ENCODE measurements at regions not wholly inside any gene's neighbourhood (a gene's known extent, or its start where the extent isn't known, plus 50 kb on each side); places are given as distances from the start of the nearest gene placed in this dataset.
"Not testable (repeated sequence)": the region's sequence is repeated elsewhere in the genome, so short reads cannot be mapped to it uniquely, and the experiment has no call there.

DNA sequence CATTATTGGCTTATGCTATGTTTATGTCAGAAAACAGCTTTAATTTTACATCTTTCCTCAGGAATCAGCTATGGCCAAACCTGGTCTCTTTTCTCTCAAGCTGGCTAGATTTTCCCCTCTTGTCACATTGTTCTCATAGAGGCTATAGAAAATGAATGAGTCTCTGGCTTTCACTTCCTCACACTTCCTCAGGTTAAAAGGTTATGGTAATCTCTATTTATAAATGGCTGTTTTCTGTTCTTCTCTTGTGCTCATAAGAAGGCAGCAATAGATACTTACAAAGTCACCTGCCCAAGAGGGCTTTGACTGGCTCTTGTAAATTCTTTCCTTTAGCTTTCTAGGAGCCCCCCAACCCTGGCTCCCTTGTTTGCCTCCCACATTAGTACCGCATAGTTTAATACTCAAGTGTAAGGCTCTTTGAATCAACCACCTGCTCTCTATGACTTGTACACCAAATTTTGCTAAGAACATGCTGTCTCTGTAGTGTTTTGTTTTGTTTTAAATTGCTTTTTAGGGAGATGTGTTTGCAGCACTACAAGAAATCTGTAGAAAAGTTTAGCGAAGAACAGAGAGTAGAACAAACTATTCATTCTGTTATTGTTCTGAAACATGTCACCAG lies 897.4 kb upstream of the CITED2 start:
- DNase-seq, result no peak

DNA sequence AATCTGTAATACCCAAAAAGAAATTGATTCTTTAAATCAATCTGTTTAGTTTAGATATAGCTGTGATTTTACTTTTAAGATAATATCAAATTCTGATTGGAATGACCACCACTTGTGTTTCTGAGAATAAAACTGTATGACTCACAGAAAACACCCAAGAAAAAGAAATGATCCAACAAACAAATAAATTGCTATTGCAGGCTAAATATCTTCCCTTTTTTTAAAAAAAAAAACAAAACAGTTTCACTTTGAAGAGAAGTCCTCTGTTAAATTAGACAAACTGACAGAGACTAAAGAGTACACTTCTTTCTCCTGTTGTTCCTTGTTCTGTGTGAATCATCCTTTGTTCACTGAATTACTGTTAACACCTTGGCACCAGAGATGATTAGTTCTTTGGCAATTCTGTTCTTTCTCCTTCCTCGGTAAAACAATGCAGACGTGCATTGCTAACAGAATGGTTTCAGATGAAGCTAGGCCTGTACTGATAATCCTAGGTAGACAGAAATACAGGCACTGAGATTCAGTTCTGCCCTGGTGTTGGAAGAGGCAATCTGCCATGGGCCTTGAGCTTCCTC lies 895.2 kb upstream of the CITED2 start:
- no peak for DNase-seq

DNA sequence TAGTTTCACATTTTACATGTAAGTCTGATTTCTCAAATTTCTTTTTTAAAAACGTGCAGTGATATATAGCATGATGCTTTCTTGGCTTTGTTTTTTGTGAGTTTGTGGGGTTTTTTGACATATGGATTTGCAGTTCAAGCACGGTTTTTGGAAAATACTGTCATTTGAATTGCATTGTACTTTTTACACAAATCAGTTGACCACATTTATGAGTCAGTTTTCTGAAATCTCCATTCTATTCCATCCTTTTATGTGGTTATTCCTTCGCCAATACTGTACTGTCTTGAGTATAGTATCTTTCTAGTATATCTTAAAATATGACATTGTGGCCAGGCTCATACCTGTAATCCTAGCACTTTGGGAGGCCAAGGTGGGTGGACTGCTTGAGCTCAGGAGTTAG lies 890.0 kb upstream of the CITED2 start:
- DNase-seq, result no peak

DNA sequence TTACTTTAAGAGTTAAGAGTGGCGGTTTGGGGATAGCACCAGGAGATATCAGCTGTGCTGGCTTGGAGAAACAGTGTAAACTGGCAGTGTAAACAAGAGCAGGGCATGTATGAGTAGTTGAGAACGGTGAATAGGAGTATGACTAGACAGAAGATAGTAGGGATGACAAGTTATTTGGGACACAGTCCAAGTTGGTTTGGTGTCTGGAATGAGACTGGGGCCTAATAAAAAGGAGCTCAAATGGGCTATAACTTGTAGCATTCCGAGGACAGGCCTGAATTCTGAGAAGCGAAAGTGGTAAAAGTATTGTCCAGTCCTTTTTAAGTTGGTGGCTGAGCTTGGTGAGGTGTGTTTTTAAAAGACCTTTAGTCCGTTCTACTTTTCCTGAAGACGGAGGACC lies 883.9 kb upstream of the CITED2 start:
- DNase-seq, result not testable (repeated sequence)

DNA sequence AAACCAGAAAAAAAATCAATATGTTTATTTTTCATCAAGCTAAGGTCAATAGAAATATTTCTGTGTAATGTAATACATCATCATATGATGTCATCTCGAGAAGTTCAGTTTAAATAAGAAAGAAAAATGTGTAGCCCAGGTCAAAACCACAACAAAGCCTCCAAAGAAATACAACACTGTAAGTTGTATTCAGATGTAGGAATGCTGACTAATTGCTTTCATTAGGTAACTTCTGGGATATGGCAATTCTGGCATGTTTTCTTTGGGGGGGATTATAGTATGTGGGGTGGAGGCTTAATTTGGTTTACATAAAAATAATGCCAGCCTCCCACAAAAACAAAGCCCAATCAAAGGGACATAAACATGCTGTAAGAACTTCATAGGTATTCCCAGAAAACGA lies 881.8 kb upstream of the CITED2 start:
- DNase-seq, result no peak

DNA sequence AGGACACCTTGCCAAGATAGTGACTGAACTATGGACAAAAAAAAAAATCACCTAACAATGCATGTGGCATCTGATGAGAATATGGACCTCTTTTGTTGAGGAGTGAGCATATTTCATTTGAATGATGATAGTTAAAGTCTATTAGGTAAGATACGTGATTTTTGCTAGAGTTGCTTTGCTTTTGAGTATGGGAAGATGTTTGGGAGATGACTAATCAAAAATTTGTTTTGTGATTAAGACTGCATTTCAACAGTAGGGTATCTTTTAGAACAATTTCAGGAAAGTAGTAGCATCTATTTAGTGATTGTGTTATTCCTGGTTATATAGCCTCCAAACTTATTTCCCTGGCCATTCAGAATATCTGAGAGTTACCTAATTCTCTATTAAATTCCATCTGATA lies 878.6 kb upstream of the CITED2 start:
- DNase-seq, result no peak

DNA sequence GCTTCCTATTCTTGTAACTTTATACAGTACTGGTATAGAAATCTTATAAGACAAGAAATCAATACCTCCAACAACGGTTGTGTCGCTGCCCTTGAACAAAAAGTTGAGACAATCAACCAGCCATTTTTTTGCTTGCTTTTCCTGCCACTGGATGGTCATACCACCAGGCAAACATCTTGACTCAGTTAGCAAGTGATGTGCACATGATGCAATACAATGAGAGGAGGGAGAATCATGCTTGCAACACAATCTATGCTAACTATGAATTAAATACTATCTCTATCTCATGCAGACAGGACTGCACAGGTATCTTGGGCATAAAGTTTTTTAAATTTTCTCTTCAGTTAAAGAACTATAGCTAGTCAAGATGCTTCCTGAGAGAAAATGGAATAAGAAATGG lies 877.7 kb upstream of the CITED2 start:
- no peak for DNase-seq

DNA sequence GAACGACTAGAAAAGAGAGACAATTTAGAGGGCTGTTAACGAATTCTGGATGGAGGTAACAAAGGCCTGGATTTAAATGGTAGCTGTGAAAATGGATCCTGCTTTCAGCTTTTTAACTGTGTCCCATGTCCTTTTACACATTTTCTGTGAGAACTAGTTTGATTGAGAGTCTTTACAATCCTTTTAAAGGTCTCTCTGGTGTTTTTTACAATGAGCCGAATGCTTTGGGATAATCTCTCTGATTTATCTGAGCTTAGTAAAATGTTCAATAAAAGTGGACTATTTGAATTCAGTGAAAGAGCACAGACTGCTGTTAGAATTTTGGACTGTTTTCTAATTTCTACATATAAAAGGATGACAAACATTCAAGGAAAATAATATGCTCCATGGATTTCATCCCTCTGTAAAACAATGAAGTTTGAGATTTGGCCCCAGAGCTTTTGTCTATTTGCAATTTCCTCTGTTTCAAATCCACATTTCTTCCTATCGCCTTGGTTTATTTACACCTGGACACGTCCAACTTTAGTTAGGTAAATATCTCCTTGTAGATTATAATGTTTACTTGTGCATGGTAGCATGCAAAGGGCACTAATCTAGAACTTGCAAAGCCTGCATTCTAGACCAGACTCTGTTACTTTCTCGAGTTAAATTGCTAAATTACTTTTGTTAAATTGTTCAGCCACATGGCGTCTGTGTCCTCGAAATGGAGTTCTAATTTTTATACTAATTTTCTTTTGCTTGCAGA lies 871.0 kb upstream of the CITED2 start:
- DNase-seq, result no peak

DNA sequence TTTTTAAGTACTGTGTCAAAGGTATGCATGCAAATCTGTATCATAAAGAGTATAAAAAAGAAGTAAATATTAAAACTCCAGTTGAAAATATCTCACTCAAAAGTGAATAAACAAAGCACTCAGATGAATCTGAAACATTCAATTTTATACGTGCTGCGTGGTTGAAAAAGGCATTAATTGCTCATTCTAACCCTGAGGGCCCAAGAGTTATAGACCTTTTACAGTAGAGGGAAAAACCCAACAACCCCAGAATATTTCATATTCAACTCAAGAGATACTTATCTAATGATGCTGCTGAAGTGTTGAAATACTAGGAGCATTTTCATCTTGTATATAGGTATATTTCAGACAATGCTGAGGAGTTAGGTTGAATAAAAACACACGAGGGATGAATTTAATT lies 862.8 kb upstream of the CITED2 start:
- DNase-seq, result no peak

DNA sequence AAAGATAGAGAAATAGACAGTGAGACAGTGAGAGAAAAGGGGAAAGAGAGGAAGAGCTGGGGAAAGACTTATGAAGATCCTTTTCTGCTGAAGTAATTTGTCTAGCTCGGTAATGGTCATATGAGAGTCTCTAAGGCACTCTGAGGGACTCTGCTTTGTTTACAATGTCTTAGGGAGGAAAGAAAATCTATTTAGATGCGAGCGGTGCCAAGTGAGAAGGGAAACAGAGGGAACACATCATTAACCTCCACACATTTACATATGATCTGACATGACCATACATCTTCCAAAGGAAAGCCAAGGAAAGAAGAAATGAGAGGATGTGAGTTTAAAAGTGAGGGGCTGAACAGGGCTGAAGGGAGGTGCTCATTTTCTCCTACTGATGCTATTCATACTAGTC lies 862.3 kb upstream of the CITED2 start:
- no peak for DNase-seq

DNA sequence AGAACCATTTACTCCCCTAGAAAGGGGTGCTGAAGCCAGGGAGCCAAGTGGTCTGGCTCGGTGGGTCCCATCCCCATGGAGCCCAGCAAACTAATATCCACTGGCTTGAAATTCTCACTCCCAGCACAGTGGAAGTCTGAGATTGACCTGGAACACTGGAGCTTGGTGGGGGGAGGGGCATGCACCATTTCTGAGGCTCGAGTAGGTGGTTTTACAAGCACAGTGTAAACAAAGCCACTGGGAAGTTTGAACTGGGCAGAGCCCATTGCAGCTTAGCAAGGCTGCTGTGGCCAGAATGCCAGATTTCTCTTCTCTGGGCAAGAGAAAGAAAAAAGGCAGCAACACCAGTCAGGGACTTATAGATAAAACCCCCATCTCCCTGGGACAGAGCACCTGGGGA lies 855.8 kb upstream of the CITED2 start:
- no peak for DNase-seq

DNA sequence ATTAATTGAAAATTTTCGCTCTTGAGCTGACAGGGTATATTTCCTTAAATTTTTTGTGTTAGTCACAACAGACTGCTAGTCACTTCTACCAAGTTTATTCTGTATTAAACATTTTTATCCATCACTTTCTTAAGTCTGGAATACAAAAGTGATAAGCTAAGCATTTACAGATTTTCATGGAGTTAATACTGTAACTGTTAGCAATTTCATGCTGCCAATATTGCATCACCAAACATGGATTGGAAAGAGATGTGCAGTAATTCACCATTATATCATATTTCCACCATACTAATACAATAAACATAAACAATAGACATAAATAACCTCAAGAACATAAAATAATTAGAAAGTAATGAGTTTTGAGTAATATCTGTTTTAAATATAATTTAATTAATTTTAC lies 854.0 kb upstream of the CITED2 start:
- DNase-seq, result no peak

DNA sequence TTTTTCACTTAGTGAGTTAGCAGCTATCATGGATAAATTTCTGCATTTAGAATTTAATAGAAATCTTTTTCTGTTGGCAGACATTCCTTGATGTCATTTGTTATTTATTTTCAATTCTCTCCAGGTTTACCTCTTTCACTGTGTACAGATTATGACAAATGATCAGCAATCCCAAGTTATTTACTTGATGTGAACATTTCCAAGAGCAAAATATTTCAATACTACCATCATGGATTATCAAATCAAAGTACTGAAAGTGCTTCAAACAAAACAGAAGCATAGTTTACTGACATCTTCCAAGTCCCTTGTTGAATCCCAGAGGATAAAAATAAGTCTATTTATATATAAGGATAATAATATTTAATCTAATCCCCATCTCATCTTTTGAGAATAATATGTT lies 852.2 kb upstream of the CITED2 start:
- no peak for DNase-seq

DNA sequence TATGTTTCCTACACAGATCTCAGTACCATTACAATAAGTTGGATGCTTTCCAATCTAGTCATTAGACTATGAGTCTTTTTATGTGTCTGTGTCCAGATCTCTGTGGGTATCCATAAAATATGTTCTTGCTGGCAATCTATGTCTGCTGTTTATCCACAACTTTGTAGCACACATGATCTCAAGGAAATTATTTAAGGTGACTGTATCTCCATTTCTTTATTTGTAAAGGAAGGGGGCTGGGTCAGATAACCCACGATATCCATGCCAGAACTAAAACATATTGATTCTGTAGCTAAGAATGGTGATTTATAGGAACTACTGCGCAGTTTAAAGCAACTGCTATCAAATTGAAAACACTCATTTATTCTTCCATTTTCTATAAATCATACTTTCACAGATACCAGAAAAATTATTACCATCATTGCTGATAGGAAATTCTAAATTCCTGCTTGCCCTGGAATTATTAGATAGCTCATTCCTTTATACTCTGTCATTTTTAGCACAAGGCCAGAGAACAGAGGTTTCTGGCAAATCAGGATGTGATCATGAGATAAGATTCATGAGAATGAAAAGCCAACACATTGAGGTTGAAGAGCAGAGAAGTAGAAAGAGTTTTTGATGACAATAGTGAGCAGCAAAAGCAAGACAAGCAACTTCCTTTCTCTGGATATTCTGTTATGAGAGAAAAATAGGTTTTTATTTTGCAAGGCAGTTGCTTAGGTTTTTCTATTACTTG lies 851.4 kb upstream of the CITED2 start:
- no peak for DNase-seq

DNA sequence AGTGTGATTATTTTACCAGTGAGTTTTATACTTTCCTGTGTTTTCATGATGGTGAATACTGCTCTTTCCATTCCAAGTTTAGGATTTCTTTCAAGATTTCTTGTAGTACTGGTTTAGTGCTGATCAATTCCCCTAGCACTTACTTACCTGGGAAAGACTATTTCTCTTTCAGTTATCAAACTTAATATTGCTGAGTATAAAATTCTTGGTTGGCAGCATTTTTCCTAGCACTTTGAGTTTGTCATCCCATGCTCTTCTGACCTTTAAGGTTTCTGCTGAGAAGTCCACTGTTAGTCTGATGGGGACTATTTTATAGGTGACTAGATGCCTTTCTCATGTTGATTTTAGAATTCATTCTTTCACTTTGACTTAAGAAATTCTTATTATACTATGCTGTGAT lies 842.8 kb upstream of the CITED2 start:
- no peak for DNase-seq

DNA sequence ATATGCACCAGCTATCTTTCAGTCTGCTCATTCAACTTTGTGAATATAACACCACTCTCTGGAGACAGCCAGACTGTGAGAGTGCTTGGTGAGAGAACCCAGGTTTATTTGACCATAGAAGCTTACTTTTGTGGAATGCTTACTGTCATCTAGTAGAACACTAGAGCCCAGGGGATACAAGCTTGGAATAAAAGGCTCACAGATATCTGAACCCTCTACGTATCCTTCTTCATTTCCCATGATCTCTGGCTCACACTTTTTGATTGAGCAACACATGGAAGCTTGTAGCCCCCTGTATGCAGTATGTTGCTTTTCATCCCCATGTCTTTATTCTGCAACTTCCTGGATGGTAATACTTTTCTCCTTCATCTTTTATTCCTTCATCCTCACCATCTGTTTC lies 835.3 kb upstream of the CITED2 start:
- DNase-seq, result no peak

DNA sequence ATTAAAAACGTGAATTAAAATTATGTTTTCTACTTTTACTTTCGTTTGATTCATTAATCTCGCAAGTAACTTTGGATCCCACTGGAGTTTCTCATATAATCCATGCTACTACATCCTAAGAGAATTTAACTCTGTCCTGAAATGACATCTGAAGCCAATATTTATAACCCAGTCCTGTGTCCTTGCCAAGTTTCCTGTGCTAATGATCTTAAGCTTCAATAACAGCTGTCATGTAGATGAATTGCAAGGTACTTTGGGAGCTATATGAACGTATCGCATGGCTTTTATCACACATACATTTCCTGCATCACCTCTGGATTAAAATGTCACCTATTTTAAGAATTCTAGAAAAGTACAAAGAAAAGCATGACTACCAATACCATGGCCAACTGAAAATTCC lies 833.8 kb upstream of the CITED2 start:
- DNase-seq, result no peak

DNA sequence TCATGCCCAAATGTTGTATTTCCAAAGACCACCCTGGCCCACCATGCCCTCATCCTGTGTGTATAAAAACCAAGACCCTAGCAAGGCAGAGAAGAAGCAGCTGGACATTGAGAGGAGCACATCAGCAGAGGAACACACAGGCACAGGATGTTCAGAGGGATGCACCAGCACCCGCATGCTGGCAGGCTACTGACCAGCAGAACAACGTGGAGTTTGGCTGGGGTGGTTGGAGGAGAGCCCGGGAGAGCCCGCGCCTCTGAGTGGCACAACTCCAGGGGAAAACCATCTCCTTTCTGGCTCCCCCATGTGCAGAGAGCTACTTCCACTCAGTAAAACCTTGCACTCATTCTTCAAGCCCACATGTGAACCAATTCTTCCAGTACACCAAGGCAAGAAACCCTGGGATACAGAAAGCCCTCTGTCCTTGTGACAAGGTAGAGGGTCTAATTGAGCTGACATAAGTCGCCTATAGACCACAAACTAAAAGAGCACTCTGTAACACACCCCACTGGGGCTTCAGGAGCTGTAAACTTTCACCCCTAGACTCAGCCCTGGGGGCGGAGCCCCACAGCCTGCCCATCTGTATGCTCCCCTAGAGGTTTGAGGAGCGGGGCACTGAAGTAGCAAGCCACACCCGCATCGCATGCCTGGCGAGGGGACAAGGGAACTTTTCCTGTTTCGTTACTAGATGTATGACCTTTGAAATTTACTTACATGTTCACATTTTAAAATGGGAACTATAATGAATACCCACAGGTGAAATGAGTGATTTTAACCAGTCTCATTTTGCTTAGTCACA lies 831.5 kb upstream of the CITED2 start:
- DNase-seq, result no peak

DNA sequence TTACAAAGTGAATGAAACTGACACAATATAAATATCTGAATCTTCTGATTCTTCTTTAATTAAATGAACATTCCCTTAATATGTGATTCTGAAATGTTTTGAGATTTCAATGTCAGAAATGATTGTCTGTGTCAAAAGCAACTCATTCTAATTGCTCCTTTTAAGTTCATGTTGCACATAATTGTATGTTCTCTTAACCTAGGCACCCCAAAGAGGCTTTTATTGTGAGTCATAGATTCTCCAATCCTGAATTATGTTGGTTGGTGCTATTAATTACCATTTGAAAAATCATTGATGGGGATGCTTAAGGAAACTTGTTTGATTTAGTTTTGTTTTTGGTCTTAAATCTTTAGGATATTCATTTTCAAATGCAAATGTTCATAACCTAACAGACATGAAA lies 829.7 kb upstream of the CITED2 start:
- no peak for DNase-seq

DNA sequence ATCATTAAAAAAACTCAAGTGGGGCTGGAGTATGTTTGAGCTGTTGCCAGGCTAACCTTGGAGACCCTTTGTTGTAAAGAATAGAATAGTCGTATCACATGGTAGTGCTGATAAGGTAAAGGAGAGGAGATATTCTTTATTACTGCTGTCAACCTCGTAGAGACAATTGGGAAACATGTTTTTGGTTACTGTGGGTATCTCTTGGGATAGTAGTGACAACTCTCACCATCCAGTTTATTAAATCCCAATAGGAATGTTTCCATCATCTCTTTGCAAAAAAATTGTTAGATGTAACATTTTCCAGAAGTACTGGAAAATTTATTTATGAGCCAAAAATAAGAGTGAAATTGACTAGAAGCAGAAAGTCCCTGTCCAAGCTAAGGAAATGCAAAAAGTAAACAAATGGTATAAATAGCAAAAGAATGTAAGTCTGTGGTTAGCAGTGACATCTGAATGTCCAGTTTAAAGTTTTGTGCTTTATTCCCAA lies 829.3 kb upstream of the CITED2 start:
- no peak for DNase-seq

DNA sequence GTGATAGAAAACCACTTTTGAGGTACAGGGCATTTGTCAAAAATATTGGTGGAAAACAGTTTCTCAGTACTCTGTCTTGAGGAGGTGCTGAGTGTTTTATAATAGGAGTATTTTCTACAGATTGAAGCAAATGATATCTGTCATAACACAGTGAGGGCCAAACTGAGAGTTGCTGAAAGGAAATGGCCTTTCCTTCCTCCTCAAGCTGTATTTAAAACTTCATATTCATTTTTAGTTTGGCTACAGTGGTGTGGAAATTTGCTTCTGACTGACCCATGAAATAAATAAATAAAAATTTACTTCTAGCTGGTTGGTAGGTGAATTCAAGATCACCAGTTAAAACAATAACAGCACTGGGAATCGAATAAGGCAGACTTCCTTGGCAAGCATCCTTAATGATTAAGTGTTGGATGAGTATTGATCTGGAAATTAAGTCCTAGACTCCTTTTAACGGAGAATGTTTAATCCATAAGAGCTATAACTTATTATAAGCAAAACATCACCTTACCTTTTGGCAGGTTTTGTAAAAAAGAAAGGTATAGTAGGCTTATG lies 828.6 kb upstream of the CITED2 start:
- no peak for DNase-seq

DNA sequence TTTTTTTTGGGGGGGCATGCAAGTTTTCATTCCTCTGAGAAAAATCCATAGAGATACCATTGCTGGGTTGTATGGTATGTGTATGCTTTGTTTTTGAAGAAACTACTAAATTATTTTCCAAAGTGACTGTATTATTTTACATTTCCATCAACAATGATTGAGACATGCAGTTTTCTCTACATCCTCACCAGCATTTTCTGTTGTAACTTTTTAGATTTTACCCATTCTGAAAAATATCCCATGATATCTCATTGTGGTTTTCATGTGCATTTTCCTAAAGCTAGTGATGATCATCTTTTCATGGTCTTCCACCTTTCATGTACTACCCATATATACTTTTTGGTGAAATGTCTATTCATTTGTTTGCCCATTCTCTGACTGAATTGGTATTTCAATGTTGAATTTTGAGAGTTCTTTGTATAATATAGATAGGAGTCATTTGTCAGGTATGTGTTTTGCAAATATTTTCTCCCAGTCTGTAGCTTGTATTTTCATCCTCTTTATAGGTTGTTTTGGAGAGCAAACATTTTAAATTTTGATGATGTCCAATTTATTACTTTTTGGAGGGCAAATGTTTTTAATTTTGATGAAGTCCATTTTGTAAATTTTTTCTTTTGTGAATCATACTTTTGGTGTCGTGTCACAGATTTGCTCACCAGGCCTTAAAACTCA lies 827.5 kb upstream of the CITED2 start:
- DNase-seq, result no peak

Data from activated T-cell treated with anti-CD3 and anti-CD28 coated beads, Interleukin-2, amount 50 U/mL, for 48 hours (primary cell).